GM19397 (cell line): ENCODE measurements at regions not wholly inside any gene's neighbourhood (a gene's known extent, or its start where the extent isn't known, plus 50 kb on each side); places are given as distances from the start of the nearest gene placed in this dataset.
"Not testable (repeated sequence)": the region's sequence is repeated elsewhere in the genome, so short reads cannot be mapped to it uniquely, and the experiment has no call there.

Source experiments
- ATAC-seq: cut with Tn5 transposase; IDR thresholded peaks from one replicate; pipeline ENCODE4 v1.9.1; 2021; ENCODE audit warnings: mild to moderate bottlenecking, moderate library complexity; ENCODE audit not compliant: unreplicated experiment

DNA sequence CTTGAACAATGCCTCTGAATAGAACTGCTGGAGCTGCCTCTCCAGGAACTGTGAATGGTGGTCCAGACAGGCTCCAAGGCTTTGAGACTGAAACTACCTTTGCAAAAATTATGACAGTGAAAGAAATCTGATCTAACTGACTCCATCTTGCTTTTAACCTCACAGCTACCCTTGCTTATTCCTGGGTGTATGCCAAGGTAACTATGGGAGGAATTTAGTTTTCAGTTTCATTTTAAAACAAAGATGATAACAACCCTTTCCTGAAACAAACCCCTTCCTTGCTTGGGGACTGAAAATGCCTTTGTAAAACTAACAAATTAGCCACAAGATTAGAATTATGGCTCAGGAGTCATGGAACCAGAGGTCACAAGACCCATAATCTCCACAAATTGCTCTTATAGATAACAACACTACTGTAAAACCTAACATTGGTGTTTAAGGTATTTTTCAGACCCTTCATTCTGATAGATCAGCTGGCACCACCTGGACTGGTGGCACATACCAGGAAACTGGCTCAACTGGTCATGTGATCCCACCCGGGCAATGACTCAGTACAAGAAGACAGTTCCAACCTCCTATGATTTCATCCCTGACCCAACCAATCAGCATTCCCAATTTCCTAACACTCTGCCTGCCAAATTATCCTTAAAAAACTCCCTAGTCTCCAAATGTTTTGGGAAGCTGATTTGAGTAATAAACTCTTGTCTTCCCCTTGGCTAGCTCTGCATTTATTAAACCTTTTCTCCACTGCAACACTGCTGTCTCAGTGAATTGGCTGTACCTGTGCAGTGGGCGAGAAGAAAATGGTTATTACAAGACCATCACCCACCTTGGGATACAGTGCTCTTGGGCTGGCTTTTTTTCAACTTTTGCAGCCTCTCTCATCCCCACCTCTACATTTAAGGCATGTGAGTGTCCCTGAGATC is 608.1 kb downstream of the TYW1 start:
- ATAC-seq: no peak

GRCh38 chr7:67608806-67609205 is 612.2 kb downstream of the TYW1 start:
- no peak for ATAC-seq

- no peak for ATAC-seq
Measured at GRCh38 chr7:67610897-67611296, 614.3 kb downstream of the TYW1 start.

DNA sequence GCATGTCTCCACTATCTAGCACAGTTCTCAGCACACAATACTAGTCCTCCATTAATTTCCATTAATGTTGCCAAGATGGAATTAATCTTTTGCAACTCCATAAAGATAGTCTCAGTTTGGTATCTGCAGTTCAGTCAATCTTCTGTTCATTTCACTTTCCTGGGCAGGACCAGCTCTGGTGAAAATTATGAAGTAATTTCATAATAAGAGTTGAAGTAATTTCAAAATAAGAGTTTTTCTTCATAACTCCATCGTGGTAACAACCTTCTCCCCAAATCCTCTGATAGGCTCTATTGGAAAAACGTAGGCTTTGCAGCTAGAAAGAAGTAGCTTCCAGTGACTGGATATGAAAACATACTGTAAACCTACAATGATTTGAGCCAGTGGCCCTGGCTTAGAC is 618.2 kb downstream of the TYW1 start:
- ATAC-seq: no peak

GRCh38 chr7:67616517-67616916 is 619.9 kb downstream of the TYW1 start:
- ATAC-seq: no peak

- no peak for ATAC-seq
Measured at GRCh38 chr7:67618556-67619162, 622.0 kb downstream of the TYW1 start.

DNA sequence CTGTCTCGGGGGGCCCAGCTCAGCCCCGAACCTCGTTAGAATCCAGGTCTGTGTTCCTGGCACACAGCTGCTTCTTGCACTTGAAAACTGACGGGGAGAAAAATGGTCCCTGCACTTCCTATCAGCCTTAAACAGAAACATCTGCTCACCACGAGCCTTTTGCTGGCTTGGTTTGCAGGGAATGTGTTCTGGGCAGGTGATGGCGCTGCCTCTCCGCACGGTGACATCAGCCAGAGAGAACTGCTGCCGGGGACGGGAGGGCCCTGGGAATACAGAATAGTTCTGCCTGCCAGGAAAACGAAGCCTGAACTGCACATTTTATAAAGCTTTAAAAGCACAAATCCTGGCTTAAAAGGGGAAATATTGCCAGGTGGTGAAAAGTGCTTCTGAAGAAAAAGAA is 622.5 kb downstream of the TYW1 start:
- ATAC-seq: no peak

- ATAC-seq: no peak
Measured at GRCh38 chr7:67620216-67620933, 623.7 kb downstream of the TYW1 start.

- ATAC-seq: no peak
Measured at GRCh38 chr7:67621704-67622103, 625.1 kb downstream of the TYW1 start.

DNA sequence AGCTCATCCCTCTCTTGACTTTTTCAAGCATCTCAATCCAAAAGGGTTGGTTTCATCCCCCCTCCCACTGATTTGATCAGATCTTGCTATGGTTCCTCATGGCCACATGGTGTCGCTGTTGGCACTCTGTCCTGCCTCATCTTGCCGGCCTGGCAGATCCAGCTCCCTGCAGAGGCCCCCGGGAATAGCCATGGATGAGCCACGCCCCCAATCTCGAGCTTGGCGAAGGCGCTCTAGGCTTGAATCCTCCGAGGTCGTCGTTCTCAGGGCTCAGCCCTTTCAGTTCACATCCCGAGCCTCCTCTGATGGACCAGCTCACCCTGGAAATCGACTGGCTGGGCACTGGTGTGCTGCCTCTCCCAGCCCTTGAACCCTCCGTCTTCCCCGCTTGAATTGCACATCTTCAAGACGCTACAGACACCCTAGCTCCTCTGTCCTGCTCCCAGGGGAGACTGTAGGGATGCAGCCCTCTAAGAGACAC is 628.7 kb downstream of the TYW1 start:
- no peak for ATAC-seq

DNA sequence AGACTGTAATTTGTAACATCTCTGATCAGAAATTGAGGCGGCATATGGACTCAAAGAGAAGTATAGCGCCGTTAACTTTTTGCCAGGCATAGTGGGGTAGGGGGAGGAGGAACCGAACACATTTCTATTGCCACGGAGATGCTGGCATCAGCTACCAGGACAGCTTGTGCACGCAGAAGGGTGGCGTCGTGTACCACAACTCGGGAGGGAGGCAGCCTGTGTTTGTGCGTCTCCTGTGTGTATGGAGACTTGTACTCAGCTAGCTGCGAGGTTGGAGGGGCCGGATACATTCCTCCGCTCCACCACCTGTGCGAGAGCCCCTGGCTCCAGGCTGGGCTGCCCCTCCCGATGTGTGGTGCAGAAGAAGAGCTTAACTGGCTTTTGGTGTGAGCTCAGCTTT is 634.8 kb downstream of the TYW1 start:
- no peak for ATAC-seq

DNA sequence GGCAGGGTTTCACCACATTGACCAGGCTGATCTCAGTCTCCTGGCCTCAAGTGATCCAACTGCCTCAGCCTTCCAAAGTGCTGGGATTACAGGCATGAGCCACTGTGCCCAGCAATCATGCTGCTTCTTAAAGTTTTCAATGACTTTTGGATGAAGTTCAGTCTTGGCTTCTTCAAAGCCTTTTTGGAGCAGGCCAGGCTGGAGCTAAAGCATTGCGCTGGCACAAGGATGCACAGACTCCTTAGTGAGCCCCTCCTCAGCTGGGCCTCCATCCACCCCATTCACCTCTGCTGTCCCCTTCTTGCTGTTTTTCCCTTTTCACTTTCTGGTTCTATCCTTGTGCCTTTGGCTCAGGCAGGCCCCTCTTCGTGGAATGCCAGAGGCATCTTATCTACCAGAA is 638.6 kb downstream of the TYW1 start:
- ATAC-seq: no peak

DNA sequence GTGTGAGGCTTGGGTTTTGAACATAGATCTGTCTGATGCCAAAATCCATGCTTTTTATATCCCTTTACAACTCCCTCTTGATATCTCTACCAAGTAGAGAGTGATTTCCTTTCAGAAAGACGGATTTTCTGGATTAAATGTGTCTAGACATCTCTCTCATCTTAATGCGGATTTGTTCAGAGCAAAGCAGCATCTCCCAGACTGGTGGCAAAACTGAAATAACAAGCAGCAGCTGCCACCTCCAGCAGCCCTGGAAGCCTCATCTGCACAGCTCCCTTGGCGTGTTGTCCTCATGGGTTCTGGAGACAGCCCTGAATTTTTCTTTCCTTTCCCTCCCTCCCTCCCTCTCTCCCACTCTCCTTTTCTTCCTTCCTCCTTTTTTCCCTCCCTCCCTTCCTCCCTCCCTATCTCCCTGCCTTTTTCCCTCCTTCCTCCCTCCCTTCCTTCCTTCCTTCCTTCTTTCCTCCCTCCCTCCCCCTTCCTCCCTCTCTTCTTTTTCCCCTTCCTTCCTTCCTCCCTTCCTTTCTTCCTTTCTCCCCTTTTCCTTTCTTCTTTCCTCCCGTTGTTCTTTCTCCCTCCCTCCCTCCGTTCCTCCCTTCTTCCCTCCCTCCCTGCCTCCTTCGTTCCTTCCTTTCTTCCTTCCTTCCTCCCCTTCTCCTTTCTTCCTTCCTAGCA is 639.9 kb downstream of the TYW1 start:
- no peak for ATAC-seq

- no peak for ATAC-seq
Measured at GRCh38 chr7:67637023-67637358, 640.4 kb downstream of the TYW1 start.

GRCh38 chr7:67642542-67642941 is 645.9 kb downstream of the TYW1 start:
- ATAC-seq: not testable (repeated sequence)

DNA sequence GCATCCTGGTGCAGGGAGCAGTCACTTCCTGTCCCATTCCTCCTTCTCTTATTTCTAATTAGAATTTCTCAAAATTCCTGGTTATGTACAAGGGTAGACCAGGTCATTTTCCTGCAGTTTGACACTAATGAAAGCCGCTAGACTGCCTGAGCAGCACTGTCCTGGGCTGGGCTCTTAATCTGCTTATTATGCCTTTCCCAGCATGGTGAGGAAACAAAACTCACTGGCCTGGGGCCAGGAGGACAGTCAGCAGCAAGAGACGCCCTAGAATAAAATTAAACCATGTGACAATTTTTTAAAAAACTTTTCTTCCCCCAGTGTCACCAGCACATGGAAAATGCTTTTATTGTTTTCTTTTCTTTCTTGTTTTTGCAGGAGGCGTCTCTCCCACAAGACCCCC is 647.5 kb downstream of the TYW1 start:
- no peak for ATAC-seq

DNA sequence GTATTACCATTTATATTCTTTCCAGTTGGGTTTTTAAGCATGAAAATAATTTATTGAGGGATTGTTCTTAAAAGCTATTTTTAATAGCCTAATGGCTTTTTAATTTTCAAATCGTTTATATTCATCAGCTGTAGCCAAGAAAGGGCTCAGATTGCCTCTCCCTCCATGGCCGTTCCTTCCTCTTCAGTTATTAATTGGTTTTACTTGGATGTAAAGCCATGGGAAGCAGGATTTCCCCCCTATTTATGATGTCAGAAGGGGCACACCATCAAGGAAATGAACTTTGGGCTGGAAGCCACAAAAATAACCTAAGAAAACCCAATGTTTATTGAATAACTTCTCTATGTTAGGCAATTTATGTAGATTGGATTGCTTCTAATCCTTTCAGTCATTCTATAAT is 656.3 kb downstream of the TYW1 start:
- ATAC-seq: no peak

DNA sequence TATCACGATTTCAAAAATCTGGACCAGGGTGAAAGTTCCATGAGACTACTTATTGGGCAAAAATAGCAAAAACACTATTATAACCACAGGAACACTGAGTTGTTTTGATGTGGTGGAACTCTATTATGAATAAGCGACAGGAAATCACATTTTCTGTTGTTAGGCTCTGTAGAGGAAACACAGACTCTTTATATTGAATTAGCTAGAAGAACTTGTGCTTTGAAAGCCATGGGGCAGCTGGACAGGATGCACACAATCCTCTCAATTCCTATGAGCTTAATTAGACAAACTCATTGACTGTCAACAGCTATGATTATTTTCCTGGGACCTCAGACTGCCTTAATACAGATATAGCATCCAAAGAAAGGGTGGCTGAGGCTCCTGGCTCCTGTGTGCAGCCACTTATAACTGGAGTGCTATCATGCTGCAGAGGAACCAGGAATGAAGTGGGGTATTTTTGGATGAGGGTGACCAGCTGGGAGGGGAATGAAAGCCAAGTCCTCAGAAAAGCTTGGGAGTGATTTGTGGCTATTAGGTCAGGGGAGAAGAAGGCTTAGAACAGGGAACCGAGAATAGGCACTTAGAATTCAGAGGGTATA is 657.3 kb downstream of the TYW1 start:
- ATAC-seq: no peak

DNA sequence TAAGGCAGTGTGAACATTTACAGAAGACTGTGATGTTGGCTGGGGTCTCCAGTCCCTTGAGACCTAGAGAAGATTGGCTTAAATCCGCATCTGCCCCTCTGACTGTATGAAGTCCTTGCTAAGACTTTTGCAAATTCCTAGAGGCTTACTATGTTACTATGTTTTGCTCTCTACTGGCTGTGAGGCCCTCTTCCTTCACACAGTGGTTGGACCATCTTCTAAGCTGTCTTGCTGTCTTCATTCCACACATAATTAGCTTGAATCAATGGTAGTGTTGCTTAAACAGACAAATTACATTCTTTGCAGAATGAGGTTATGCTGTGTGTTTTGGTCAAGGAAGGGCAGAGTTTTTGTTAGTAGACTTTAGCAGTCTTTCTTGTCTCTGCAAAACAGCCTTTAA is 658.0 kb downstream of the TYW1 start:
- ATAC-seq: no peak

DNA sequence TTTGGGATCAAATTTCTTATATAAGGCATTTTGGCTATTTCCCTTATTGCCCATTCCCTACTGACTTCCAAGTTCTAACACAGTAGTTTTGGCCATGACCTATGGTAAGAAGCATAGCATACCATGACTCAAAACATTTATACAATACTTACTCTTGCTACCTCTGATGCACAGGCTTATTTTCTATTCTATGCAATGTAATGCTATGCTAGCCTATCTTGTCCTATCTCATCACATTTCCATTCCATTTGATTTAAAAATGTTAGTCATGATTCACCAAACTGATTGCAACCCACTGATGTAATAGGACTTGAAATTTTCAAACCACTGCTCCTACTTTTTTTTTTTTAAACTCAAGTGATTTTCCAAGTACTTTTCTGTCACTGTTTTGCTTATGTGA is 658.5 kb downstream of the TYW1 start:
- ATAC-seq: no peak

- no peak for ATAC-seq
Measured at GRCh38 chr7:67659091-67659490, 662.5 kb downstream of the TYW1 start.
